NT2/D1 (cell line): ENCODE measurements at regions not wholly inside any gene's neighbourhood (a gene's known extent, or its start where the extent isn't known, plus 50 kb on each side); places are given as distances from the start of the nearest gene placed in this dataset.

Experiments used
- SUZ12 ChIP-seq: IDR thresholded peaks from 2 replicates; pipeline ENCODE4 v1.6.1; 2011; ENCODE audit not compliant: insufficient read length, insufficient read depth; ENCODE audit errors: extremely low read depth
- ZNF274 ChIP-seq: IDR thresholded peaks from 2 replicates; pipeline ENCODE4 v1.6.1; 2011; ENCODE audit warnings: mild to moderate bottlenecking, low read depth, low read length

- TF ChIP-seq SUZ12, result no peak
- TF ChIP-seq ZNF274, result no peak
These were observed 76.0 kb upstream of the MYO3A start for GRCh38 chr10:25858076-25858475.
